HG03159 (cell line): ENCODE measurements at regions not wholly inside any gene's neighbourhood (a gene's known extent, or its start where the extent isn't known, plus 50 kb on each side); places are given as distances from the start of the nearest gene placed in this dataset.

Source experiments
- ATAC-seq: cut with Tn5 transposase; IDR thresholded peaks from one replicate; pipeline ENCODE4 v1.9.1; 2021; ENCODE audit warnings: mild to moderate bottlenecking, moderate library complexity; ENCODE audit not compliant: unreplicated experiment

GRCh38 chr13:73721571-73721970, 412.6 kb downstream of the KLF12 start:
- no peak for ATAC-seq

GRCh38 chr13:73720216-73720840, 413.9 kb downstream of the KLF12 start:
- no peak for ATAC-seq

- no peak for ATAC-seq
These were observed 416.0 kb downstream of the KLF12 start for GRCh38 chr13:73718246-73718645.

- no peak for ATAC-seq
These were observed 416.6 kb downstream of the KLF12 start for GRCh38 chr13:73717632-73718031.

GRCh38 chr13:73715911-73716510, 418.2 kb downstream of the KLF12 start:
- ATAC-seq = peak; percentile 59

- peak; percentile 85 for ATAC-seq
These were observed 418.9 kb downstream of the KLF12 start for GRCh38 chr13:73715114-73715910.

- ATAC-seq = no peak
These were observed 419.7 kb downstream of the KLF12 start for GRCh38 chr13:73714522-73714921.

- peak; percentile 97 for ATAC-seq
These were observed 425.7 kb downstream of the KLF12 start for GRCh38 chr13:73708393-73708985.

GRCh38 chr13:73704587-73704986, 429.6 kb downstream of the KLF12 start:
- no peak for ATAC-seq

- no peak for ATAC-seq
These were observed 430.6 kb downstream of the KLF12 start for GRCh38 chr13:73703606-73704005.

- peak; percentile 79 for ATAC-seq
These were observed 431.7 kb downstream of the KLF12 start for GRCh38 chr13:73702419-73703071.

- no peak for ATAC-seq
These were observed 433.0 kb downstream of the KLF12 start for GRCh38 chr13:73701160-73701559.

GRCh38 chr13:73698859-73699258, 435.3 kb downstream of the KLF12 start:
- no peak for ATAC-seq

- no peak for ATAC-seq
These were observed 437.0 kb downstream of the KLF12 start for GRCh38 chr13:73697166-73697565.

- no peak for ATAC-seq
These were observed 437.5 kb downstream of the KLF12 start for GRCh38 chr13:73696713-73697112.

GRCh38 chr13:73696271-73696670, 437.9 kb downstream of the KLF12 start:
- no peak for ATAC-seq

- no peak for ATAC-seq
These were observed 438.9 kb downstream of the KLF12 start for GRCh38 chr13:73695325-73695724.

GRCh38 chr13:73693215-73693614, 441.0 kb downstream of the KLF12 start:
- no peak for ATAC-seq

- ATAC-seq = no peak
These were observed 442.3 kb downstream of the KLF12 start for GRCh38 chr13:73691891-73692290.

- ATAC-seq = no peak
These were observed 446.3 kb downstream of the KLF12 start for GRCh38 chr13:73687929-73688328.

- ATAC-seq = no peak
These were observed 447.1 kb downstream of the KLF12 start for GRCh38 chr13:73687087-73687486.
